Pancreas (tissue), 10 donors: ENCODE measurements at regions not wholly inside any gene's neighbourhood (a gene's known extent, or its start where the extent isn't known, plus 50 kb on each side); places are given as distances from the start of the nearest gene placed in this dataset.

ENCODE experiments used
- ATAC-seq, 4 donors: fragments of 200-7000 bp; cut with Tn5 transposase; one replicate each; pipeline versions ENCODE4 v1.8.0 to v1.9.1; 2020; ENCODE audit warnings: mild to moderate bottlenecking in 4 of 4, moderate library complexity in 4 of 4
- DNase-seq, 6 donors: peaks; one replicate each; pipeline ENCODE4 v3.0.0-alpha.2; 2020
- FAIRE-seq: peaks from 2 replicates; lab custom pipeline; 2012; peaks lifted over from hg19 to GRCh38; lab: Jason Lieb, UNC
- H3K27ac ChIP-seq, 4 donors: fragments of 200-600 bp; sonication (generic); 1 replicate in 3 of 4; 2 replicates in 1 of 4; pipeline versions ENCODE4 v1.5.0 to v1.8.0; 2020
- H3K27me3 ChIP-seq, 4 donors: fragments of 200-600 bp; one replicate each; pipeline ENCODE4 v1.8.0; 2021
- H3K36me3 ChIP-seq, 3 donors: fragments of 200-600 bp; sonication (generic) in 1 of 3; one replicate each; pipeline versions ENCODE4 v1.5.0 to v1.8.0; 2020 to 2021
- H3K4me1 ChIP-seq, 3 donors: fragments of 200-600 bp; one replicate each; pipeline ENCODE4 v1.8.0; 2021
- H3K4me3 ChIP-seq, 4 donors: fragments of 200-600 bp; sonication (generic) in 2 of 4; one replicate each; pipeline versions ENCODE4 v1.5.0 to v1.8.0; 2020 to 2021
- H3K9me3 ChIP-seq, 4 donors: fragments of 200-600 bp; one replicate each; pipeline ENCODE4 v1.8.0; 2021
- WGBS, 2 donors: extraction: QIAGEN DNeasy Blood & Tissue Kit; methylation state at CpG; one replicate each; pipeline ENCODE4 v1.1.7; 2013; 5-methylcytosine and 5-hydroxymethylcytosine counted together
- intact Hi-C, 3 donors: fragments of 100-400 bp; cut with DNase I; formaldehyde crosslinking; loops; one replicate each; pipeline versions ENCODE4 v1.11.1 to v1.14.2; 2022
- TF ChIP-seq, protein P1 (sequence below), 4 donors: fragments of 200-600 bp; sonication (generic) in 3 of 4; IDR thresholded peaks; one replicate each; pipeline versions ENCODE4 v1.5.0 to v1.8.0; 2021; ENCODE audit warnings: antibody characterized with exemption in 4 of 4
- donor health status: healthy with polysubstance abuse.
- donor health status: DM: no; HTN: no; CAD: no; lungs with moderate emphysema.
- donor health status: DM: no; HTN: no; CAD: no.
- donor health status: control.
- donor health status: control.
- donor health status: Bipolar disorder and iron deficiency.
- donor health status: DM: yes; HTN: yes; CAD: no.
- donor health status: DM: no; HTN: no; CAD: no.
- donor health status: DM: no; HTN: no; CAD: no.
- donor health status: DM: yes; HTN: yes; CAD: no.

DNA sequence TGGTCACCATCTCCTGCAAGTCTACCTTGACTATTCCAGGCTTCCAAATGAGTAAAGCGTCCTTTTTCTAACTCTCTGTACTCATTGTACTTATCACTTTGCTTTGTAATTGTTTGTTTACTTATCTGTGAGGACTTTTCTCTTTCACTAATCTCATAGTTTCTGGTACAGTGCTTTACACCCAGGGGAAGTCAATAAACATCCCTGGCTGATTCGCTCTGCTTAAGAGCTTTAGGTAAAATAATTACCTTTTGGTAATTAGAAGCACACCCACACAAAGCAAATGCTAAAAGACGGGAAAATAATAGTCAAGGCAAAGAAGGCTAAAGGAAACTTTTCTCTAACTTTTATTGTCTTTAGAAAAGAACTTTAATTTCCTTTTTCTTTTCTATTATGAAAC is 466.9 kb upstream of the ROBO1 start:
- no peaks in the 10 kb centered on the region for H3K9me3 ChIP-seq
- ATAC-seq (no peak), DNase-seq (no peak), FAIRE-seq (no peak)
- TF ChIP-seq, protein P1, sequence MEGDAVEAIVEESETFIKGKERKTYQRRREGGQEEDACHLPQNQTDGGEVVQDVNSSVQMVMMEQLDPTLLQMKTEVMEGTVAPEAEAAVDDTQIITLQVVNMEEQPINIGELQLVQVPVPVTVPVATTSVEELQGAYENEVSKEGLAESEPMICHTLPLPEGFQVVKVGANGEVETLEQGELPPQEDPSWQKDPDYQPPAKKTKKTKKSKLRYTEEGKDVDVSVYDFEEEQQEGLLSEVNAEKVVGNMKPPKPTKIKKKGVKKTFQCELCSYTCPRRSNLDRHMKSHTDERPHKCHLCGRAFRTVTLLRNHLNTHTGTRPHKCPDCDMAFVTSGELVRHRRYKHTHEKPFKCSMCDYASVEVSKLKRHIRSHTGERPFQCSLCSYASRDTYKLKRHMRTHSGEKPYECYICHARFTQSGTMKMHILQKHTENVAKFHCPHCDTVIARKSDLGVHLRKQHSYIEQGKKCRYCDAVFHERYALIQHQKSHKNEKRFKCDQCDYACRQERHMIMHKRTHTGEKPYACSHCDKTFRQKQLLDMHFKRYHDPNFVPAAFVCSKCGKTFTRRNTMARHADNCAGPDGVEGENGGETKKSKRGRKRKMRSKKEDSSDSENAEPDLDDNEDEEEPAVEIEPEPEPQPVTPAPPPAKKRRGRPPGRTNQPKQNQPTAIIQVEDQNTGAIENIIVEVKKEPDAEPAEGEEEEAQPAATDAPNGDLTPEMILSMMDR (IDR thresholded peaks at IDR 0.05), result no peak
- H3K27me3 ChIP-seq, result no peaks in the 10 kb centered on the region
- intact Hi-C loops, result no loop called here
- H3K4me1 ChIP-seq, result no peaks in the 10 kb centered on the region
- no peak overlapping the region for H3K4me3 ChIP-seq
- WGBS, 2 donors, result 32 to 36% methylated on average over 3 of the region's 3 CpGs
- H3K27ac ChIP-seq, result no peak overlapping the region
- no peaks in the 10 kb centered on the region for H3K36me3 ChIP-seq

DNA sequence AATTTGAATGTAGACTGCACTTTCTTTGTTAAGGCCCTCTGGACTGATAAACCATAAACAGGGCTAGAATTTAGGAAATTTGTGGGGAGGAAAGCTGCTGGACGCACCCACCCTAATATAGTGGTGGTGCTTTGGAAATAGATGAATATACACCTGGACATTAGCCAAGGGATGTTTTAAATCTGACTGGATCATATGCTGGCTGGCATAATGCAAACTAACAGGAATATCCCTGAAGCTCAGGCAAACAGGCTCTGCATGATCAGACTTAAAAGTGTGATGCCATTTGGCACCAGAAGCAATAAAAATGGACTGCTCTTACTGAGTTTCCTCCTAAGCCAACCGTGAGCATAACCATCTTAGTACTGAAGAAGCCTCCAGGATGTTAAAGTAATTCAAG is 465.8 kb upstream of the ROBO1 start:
- no peak overlapping the region for H3K4me3 ChIP-seq
- TF ChIP-seq, protein P1 (IDR thresholded peaks at IDR 0.05), result no peak
- intact Hi-C loops, result no loop called here
- no peaks in the 10 kb centered on the region for H3K36me3 ChIP-seq
- DNase-seq, result no peak
- 48 to 60% methylated on average over 2 of the region's 2 CpGs for WGBS, 2 donors
- H3K27ac ChIP-seq, result no peak overlapping the region
- no peak for ATAC-seq
- FAIRE-seq, result no peak
- no peaks in the 10 kb centered on the region for H3K9me3 ChIP-seq
- no peaks in the 10 kb centered on the region for H3K27me3 ChIP-seq
- H3K4me1 ChIP-seq, result no peaks in the 10 kb centered on the region

DNA sequence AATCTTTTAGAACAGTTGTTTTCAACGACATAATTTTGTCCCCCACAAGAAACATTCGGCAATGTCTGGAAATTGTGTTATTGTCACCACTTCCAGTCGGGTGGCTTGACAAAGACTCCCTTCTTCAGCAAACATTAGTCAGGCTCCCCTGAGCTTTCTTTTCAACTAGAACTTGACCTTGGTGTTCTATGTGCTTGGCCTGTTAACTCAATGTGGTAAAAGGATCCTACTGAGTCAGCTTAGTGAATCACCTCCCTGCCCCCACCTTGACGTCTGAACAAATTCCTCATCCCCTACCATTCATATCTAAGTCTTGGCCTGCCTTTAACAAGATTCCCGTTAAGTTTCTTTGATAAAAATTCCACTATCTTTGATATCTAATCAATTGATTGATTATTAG is 465.0 kb upstream of the ROBO1 start:
- Histone ChIP-seq H3K4me3 (no peak overlapping the region), H3K27me3 (no peaks in the 10 kb centered on the region), H3K27ac (no peak overlapping the region), H3K9me3 (no peaks in the 10 kb centered on the region), H3K36me3 (no peaks in the 10 kb centered on the region), H3K4me1 (no peaks in the 10 kb centered on the region)
- DNase-seq (no peak), FAIRE-seq (no peak), ATAC-seq (no peak)
- TF ChIP-seq, protein P1 (IDR thresholded peaks at IDR 0.05), result no peak
- WGBS, 2 donors, result 24 to 35% methylated on average over 5 of the region's 5 CpGs
- intact Hi-C loops, result no loop called here

DNA sequence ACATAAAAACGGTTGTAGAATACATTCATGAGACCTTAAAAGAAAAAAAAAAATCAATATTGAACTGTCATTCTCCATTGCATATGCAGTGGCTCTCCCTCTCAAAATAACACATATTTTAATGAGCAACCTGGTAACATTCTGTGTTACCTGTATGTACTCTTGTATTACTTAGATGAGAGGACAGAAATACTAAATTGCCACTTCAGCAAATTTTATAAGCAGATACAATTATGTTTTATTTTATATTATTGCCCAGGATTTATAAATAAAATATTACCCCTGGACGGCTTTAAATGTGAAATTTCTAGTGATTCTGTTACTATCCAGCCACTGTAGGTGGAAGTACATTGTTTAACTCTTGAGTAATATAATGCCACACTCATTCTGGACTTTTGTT is 463.2 kb upstream of the ROBO1 start:
- no peak for FAIRE-seq
- no peak for DNase-seq
- H3K36me3 ChIP-seq, result no peaks in the 10 kb centered on the region
- intact Hi-C loops, result no loop called here
- no peaks in the 10 kb centered on the region for H3K4me1 ChIP-seq
- WGBS, 2 donors, result 30 to 37% methylated on average over 2 of the region's 2 CpGs
- no peak for ATAC-seq
- H3K9me3 ChIP-seq, result no peaks in the 10 kb centered on the region
- H3K4me3 ChIP-seq, result no peak overlapping the region
- H3K27me3 ChIP-seq, result no peaks in the 10 kb centered on the region
- TF ChIP-seq, protein P1 (IDR thresholded peaks at IDR 0.05), result no peak
- no peak overlapping the region for H3K27ac ChIP-seq

DNA sequence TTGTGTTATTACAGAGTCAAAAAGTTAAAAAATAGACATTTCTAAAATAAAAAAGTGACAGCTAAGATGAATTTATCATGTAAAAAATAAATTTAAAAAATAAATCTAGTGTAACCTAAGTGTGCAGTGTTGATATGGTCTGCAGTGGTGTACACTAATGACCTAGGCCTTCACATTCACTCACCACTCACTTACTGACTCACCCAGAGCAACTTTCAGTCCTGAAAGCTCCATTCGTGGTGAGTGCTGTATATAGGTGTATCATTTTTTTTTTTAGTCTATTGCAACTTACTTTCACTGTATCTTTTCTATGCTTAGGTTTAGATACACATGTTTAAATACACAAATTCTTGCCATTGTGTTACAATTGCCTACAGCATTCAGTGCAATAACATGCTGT is 459.4 kb upstream of the ROBO1 start:
- TF ChIP-seq, protein P1 (IDR thresholded peaks at IDR 0.05), result no peak
- H3K4me1 ChIP-seq, result no peaks in the 10 kb centered on the region
- DNase-seq (no peak), FAIRE-seq (no peak), ATAC-seq (no peak)
- intact Hi-C loops, result no loop called here
- H3K27me3 ChIP-seq, result no peaks in the 10 kb centered on the region
- H3K4me3 ChIP-seq, result no peak overlapping the region
- H3K36me3 ChIP-seq, result no peaks in the 10 kb centered on the region
- no peaks in the 10 kb centered on the region for H3K9me3 ChIP-seq
- H3K27ac ChIP-seq, result no peak overlapping the region
- 29 to 65% methylated on average over 1 of the region's 1 CpG for WGBS, 2 donors
